ENCODE measurements at regions not wholly inside any gene's neighbourhood (a gene's known extent, or its start where the extent isn't known, plus 50 kb on each side); places are given as distances from the start of the nearest gene placed in this dataset.

- no peak for DNase-seq (ENCODE audit: low spot score)
- ATAC-seq: no peak
Measured at GRCh38 chr6:62345446-62345845, 59.4 kb upstream of the KHDRBS2 start.

GRCh38 chr6:62344850-62345249 is 58.8 kb upstream of the KHDRBS2 start:
- DNase-seq (ENCODE audit: low spot score) (no peak), ATAC-seq (no peak)

GRCh38 chr6:62338477-62338876 is 52.5 kb upstream of the KHDRBS2 start:
- DNase-seq (ENCODE audit: low spot score): no peak
- ATAC-seq: no peak

Data from left lobe of liver (tissue), 2 donors.